Central memory CD4-positive, alpha-beta T cell (primary cell): ENCODE measurements at regions not wholly inside any gene's neighbourhood (a gene's known extent, or its start where the extent isn't known, plus 50 kb on each side); places are given as distances from the start of the nearest gene placed in this dataset.
"Not testable (repeated sequence)": the region's sequence is repeated elsewhere in the genome, so short reads cannot be mapped to it uniquely, and the experiment has no call there.

Experiments used
- DNase-seq: peaks from one replicate; pipeline ENCODE4 v3.0.0; 2022

DNA sequence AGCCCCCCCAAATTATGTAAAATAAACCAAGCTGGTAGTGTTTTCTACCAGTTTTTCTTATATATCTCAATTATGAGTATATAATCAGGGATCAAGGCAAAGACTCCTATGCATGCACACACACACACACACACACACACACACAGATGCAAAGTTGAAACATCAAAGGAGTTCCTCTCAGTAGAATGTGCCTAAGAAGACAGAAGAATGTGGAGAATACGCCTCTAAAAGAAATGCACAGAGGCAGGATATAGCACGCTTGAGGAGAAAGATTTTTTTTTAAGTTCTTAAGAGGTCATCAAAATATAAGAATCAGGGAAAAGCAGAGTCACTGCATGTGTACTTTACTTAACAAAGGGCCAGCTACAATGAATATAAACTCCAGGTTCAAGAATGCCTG is 138.2 kb upstream of the CLEC14A start:
- DNase-seq, result no peak

DNA sequence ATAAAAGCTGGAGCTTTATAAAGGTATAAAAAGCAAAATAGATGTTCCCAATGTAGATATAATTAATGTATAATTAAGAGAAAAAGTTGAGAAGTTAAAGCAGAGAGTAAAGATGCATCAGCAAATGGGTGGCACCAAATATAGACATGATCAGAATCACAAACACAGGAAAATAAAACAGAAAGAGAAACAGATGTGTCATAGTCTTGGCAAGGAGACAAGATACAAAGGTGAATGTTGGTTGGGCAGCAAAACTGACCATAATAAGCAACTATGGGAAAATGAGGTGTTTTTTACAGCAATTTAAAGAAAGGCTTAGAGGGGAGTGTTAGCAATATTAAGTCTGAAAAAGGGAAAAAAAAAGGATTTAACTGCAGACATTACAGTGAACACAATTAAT is 135.4 kb upstream of the CLEC14A start:
- DNase-seq, result no peak

DNA sequence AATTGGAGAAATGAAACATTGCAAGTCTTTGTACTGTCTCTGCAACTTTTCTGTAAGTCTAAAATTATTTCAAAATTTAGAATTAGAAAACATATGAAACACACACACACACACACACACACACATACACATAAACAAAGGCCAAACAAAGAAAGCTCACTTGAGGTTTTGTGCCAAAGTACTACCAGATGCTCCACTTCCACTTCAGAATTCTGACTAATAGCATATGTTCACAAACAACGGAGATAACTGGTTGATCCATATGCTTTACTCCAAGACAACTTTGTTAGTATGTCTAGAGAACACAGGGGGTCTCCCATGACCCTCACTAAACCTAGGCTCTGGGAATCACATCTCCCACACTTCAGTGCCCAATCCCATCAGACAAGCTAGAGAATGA is 133.8 kb upstream of the CLEC14A start:
- DNase-seq, result no peak

DNA sequence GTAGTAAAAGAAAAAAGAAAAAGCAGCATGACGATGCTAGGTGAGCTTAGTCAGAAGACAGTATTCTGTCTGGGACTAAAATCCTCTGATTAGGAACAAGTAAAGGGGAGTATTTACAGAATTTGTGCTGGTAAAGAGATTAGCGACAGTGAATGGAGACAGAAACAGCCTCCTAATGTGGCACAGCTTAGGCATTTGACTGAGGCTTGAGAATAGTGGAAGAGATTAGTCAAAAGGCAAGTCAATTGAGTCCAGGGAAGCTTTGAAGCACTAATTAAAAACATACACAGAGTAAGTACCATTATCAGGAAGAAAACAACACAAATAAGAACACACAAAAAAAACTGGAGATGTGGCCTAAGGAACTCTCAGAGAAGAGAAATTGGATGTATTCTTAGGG is 131.9 kb upstream of the CLEC14A start:
- no peak for DNase-seq

DNA sequence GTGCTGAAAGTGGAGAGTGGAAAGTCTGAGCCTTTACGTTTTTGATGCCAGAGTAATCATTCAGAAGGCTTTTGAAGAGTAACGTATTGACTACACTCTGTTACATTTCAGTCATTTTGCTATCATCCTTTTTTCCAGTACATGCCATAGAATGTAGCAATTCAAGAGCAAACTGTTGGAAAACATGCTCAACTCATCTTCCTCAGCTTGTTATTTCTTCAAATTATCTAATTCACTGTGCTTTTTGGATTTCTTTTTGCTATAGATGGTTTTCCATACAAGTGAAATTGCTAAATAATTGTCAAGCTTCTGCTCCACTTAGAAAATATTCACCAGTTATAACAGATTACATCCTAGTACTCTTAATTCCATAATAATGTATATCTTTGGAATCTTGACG is 129.9 kb upstream of the CLEC14A start:
- no peak for DNase-seq

DNA sequence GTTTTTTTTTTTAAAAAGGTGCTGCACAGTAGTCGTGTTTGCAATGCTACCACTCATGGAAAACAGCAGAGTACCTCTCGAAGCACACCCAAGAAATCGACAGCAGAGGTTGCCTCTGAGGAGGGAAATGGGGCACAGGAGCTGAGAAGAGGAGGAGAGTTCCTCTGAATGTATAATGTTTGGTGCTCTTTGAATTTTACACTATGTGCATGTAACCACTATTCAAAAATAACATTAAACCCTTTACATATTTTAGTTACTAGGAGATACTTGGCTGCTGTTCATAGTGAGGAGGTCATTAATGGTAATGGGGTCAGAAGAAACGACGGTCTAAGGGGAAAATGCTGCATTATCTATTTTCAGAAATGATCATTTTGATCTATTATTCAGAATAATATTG is 129.4 kb upstream of the CLEC14A start:
- no peak for DNase-seq

DNA sequence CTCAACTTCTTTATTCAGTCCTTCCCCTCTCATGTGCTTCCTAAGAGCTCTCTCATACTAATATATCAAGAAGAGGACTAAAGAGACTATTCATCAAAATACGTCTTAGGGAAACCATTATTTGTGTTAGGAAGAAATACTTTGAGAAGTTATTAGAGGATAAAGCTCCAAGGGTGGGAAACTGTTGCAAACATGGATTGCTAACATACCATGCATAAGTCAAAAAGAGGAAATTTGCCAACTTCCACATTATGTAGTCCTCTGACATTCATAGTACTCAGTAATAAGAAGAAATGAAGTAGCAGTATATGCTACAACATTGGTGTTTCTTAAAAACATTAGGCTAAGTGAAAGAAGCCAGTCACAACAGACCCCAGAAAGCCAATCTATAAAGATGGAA is 128.8 kb upstream of the CLEC14A start:
- DNase-seq, result no peak

DNA sequence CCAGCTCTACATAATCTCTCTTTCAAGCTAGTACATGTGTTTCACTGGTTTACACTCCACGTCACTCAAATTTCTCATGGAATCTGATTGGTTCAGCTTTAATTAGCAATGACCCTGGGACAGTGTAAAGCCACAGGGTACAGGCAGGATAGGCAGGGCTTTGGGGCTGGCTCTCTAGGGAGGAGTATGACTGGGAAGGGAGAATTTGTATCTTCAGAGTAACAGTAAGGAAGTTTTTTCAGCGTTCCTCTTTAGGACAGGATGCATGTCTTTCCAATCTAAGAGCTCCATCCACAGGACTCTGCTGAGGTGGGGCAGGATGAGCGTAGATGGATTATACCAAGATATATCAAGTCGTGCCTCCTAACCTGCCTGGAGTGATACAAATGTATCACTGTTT is 112.0 kb upstream of the CLEC14A start:
- no peak for DNase-seq

DNA sequence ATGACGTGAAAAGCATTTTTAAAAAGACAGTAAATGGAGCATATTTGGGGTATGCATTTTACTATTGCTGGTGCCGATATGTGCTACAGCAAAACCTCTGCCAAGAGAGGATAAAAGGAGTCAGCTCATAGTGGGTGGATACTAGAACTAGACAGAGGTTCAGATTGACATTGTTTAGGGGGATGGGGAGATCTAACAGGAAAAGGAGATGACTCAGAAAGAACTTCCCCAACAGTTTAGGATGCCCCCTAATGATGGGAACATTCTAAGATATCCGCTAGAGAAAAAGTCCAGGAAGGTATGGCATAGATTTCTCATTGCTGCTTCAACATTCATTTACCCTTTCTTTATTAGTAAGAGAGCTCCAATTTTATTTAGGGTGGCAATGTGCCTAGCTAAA is 110.5 kb upstream of the CLEC14A start:
- no peak for DNase-seq

DNA sequence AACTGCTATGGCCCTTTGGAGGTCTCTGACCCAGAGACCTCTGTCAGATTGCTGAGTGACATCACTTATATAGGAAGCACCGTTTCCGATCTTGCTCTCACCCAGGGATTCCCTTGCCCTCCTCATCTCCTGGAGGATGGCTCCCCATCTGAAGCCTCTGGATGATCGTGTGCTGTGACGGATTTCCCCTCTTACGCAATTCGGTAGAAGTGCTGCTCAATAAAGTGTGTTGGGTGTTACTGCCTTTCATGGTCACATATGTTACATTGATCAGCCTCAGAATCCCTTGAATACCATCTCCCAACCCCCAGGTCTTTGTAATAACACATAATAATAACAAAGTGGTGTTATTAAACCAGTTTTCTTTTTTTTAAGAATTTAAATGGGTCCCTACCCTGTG is 107.3 kb upstream of the CLEC14A start:
- DNase-seq, result no peak

DNA sequence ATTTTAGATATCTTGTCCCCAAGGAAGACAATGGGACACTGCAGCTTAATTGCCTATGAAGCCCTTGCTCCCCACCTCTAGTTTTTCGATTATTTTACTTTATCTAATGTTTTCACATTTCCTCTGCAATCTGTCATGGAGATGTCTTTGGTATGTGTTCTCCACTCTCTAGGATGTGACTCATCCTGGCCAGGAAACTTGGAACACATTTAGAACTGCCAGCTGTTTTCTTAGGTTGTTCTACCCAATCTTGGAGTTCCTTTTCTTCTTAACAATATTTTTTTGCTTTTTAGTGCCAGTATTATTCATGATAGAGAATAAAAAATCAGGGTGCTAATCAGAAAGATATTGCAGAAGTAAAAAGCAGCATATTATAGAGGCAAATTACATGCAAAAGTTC is 101.7 kb upstream of the CLEC14A start:
- no peak for DNase-seq

DNA sequence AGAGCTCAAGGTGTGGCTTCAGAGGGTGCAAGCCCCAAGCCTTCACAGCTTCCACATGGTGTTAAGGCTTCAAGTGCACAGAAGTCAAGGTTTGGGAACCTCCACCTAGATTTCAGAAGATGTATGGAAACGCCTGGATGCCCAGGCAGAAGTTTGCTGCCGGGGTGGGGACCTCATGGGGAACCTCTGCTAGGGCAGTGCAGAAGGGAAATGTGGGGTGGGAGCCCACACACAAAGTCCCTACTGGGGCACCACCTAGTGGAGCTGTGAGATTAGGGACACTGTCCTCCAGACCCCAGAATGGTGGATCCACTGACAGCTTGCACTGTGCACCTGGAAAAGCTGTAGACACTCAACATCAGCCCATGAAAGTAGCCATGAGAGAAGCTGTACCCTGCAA is 99.6 kb upstream of the CLEC14A start:
- not testable (repeated sequence) for DNase-seq

DNA sequence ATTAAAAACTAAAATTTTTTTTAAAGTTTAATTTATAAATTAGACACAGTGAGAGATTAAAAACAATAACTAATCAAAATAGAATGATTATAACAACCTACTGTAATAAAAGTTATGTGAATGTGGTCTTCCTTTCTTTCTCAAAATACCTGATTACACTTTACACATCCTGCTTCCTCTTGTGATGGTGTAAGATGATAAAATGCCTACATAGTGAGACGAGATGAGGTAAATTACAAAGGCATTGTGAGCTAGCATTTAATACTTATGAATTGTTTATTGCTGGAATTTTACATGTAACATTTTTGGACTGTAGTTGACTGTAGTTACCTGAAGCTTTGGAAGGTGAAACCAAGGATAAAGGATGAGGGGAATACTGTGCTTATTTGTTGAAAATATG is 94.2 kb upstream of the CLEC14A start:
- no peak for DNase-seq

DNA sequence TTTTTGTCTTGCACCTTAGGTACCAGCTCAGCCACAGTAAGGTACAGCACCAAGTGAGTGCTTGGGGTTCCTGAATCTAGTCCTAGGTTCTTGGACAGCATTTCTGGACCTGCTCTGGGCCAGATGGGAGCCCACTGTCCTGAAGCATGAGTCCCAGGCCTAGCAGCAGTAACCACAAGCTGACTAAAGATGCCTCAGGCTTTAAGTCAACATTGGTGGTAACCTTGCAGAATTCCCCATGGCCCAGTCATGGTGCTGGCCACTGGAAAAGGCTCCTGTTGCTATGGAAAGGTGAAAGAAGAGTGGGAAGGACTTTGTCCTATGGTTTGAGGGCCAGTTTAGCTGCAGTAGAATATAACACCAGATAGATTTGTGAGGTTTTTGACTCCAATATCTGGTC is 86.9 kb upstream of the CLEC14A start:
- no peak for DNase-seq

DNA sequence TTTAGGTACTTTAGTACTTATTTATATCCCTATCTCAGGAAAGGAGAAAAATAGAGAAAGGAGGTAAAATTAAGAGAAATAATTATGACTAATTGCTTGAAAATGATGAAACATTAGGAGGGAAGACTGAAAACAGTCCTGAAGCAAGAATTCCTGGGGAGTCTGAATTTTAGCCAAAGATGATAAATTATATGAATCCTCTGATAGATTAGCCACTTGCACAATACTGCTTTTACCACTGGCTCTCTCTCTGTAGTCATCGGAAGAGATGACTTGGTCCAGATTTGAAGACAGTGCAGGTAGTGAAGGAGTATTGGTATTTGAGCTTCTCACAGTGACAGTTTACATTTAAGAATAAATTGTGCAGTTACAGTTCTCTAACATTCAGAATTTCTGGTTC is 83.8 kb upstream of the CLEC14A start:
- DNase-seq, result no peak

DNA sequence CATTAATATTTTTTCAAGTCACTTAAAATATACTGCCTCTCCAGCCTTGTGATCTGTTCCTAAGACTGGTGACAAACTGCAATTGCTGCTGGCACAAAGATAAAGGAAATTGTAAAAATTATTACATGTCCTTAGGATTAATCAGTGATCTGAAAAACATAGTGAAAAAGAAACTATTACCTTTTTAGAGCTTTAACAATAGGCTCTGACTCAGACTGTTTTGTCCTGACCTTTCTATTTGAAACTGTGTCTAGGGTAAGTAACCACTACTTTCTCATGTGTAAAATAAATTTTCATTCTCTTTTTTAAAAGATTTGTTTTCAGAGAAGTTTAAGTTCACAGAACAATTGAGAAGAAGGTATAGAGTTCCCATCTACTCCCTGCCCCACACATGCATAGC is 80.4 kb upstream of the CLEC14A start:
- DNase-seq, result no peak

DNA sequence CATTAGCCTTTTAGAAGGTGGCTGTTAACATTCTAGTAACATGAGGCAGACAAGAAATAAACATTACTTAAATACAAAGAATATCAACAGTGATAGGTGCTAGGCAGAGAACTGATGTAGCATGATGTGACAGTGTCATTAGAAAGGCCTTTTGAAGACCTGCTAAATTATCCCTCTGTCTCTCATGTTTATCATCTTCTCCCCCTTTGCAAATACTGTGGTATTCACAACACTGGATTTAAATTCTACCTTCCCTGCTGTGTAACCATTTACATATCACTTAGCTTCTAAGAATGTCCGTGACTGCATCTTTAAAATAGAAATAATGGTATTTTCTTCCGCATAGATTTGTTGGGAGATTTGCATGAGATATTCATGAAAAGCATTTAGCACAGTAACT is 74.4 kb upstream of the CLEC14A start:
- DNase-seq, result no peak

DNA sequence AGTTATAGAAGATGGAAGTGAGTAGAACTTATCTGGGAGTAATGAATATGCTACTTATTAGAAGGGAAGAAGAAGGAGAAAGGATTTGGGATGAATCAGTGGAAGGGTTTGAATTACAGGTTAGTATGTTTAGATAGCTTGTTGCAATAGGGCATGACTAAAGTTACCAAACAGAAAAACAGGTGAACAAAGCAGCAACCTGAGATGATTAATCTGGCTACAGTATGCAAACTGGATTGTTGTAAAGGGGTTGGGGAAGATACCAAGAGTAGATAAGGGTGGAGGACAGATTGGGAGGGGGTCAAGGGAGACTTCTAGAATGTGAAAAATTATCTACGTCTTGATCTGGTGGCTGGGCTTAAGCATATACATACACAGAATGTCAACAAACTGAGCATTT is 73.4 kb upstream of the CLEC14A start:
- DNase-seq, result no peak

DNA sequence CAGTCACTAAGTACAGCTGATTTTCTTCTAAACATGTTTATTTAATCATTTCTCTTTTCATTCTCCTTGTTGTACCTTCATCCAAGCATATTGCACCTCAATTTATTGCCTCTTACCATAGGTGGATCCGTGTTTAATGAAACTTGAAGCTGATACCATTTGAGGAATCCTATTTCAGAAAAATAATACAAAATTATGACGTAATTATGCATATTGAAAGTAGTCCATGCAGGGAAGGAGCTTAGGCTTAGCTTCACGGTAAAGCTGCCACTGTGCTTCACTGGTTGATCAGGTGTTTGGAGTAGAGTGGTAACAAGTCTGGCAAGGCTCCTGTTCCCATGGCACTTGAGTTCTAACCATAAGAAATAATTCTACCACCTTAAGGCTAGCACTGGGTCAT is 61.0 kb upstream of the CLEC14A start:
- DNase-seq, result no peak

DNA sequence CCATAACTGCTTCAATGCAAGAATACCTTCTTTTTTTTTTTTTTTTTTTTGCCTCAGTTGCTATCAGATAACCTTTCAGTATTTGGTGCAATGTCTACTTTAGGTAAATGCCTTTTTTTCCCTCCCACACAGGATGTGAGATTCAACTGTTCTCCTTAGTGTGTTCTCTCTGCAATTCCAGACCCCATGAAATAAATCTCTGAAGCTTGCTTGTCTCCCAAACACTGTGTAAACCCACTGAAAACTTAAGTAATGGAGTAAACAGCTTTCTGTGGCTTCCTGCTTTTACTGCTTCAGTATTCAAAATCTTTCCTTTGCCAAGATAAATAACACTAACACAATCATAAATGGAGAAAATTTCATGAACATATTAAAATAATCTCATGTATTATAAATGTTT is 55.8 kb upstream of the CLEC14A start:
- DNase-seq, result no peak

DNA sequence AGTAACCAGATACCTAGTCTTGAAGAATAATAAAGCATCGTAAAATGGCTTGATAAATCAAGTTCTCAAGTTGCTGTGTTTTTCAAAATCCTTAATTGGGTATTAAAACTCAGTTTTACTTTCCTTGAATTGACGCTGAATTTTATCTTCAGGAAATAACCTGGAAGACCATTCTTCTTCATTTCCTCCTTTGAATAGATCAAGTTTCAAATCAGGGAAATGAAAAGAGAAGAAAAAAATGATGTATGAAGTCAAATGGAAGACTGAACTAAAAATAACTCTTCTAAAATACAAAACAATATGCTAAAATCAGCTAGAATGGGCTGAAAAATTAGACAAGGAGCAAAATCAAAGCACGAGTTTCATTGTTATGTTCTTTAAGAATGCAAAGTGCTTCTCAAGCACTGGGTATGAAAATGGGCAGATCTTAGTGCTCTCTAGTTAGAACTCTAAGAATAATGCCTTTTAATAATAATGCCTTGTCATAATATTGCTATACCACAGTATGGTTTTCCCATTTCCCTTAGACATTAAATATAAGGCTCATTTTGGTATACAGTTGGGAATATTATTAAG is 54.6 kb upstream of the CLEC14A start:
- no peak for DNase-seq

DNA sequence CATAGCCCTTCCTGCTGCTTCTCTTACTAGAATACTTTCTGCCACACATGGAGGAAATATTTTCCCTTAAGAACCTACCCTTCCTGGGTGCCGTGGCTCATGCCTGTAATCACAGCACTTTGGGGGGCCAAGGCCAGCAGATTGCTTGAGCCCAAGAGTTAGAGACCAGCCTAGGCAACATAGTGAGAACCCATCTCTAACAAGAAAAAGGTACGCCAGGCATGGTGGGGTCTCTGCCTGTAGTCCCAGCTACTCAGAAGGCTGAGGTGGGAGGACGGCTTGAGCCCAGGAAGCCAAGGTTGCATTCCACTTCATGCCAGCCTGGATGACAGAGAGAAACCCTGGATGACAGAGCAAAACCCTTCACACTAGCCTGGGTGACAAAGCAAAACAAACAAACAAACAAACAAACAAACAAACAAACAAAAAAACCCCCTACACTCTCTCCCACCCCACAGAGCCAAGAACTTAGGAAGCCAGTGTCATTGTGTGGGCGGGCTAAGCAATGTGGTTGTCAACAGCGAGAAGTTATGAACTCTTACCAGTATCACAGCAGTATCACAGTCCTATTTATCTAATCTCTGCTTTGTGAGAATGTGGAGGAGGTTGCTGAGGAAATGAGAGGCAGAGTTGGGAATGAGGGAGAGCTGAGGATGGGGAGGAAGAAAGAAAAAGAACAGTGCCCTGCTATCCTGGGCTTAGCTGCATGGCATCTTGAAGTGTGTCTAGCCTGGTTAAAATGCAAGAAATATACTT is 53.8 kb upstream of the CLEC14A start:
- no peak for DNase-seq
